WTC11 (cell line): ENCODE measurements at regions not wholly inside any gene's neighbourhood (a gene's known extent, or its start where the extent isn't known, plus 50 kb on each side); places are given as distances from the start of the nearest gene placed in this dataset.

ENCODE experiments used
- ATAC-seq: fragments of 200-7000 bp; cut with Tn5 transposase; 2 replicates; pipeline ENCODE4 v1.10.0; 2021; ENCODE audit warnings: mild to moderate bottlenecking, moderate library complexity
- CTCF ChIA-PET: fragments of 300-600 bp; sonication (Branson Sonifier 250); formaldehyde crosslinking; loops from one replicate; lab custom pipeline; 2021; ENCODE audit warnings: antibody characterized with exemption; lab: Charles Lee
- POLR2A ChIA-PET: fragments of 350-600 bp; sonication (Branson Sonifier 250); formaldehyde crosslinking; loops from one replicate; lab custom pipeline; 2021; ENCODE audit warnings: antibody characterized with exemption; lab: Charles Lee
- DNase-seq: peaks from one replicate; pipeline ENCODE4 v3.0.0; 2021; ENCODE audit warnings: low spot score
- H3K27ac Mint-ChIP-seq: 2 replicates; pipeline ENCODE4 v1.8.0; 2021; ENCODE audit warnings: mixed read lengths
- H3K27me3 Mint-ChIP-seq: 2 replicates; pipeline ENCODE4 v1.8.0; 2021; ENCODE audit warnings: low read depth, mild to moderate bottlenecking, moderate library complexity, mixed read lengths
- H3K36me3 Mint-ChIP-seq: 2 replicates; pipeline ENCODE4 v1.8.0; 2021; ENCODE audit warnings: mixed read lengths
- H3K4me1 Mint-ChIP-seq: 2 replicates; pipeline ENCODE4 v1.8.0; 2022; ENCODE audit warnings: mixed read lengths
- H3K4me3 Mint-ChIP-seq: 2 replicates; pipeline ENCODE4 v1.8.0; 2021; ENCODE audit warnings: mild to moderate bottlenecking, moderate library complexity, mixed read lengths
- H3K9me3 Mint-ChIP-seq: 2 replicates; pipeline ENCODE4 v1.8.0; 2021; ENCODE audit warnings: mixed read lengths
- GRHL2 ChIP-seq: fragments of 250-450 bp; sonication (Bioruptor Pico); IDR thresholded peaks from 2 replicates; pipeline ENCODE4 v1.8.0; 2022; ENCODE audit warnings: mild to moderate bottlenecking, moderate library complexity; ENCODE audit not compliant: insufficient replicate concordance, severe bottlenecking
- IRF2 ChIP-seq: sonication (generic); formaldehyde crosslinking; IDR thresholded peaks from 2 replicates; pipeline ENCODE4 v1.8.0; 2022; ENCODE audit warnings: low read depth, missing genetic modification reagents, borderline replicate concordance
- JUN ChIP-seq: sonication (generic); formaldehyde crosslinking; IDR thresholded peaks from 2 replicates; pipeline ENCODE4 v1.8.0; 2023; ENCODE audit warnings: mild to moderate bottlenecking, missing genetic modification reagents
- KAT7 ChIP-seq: sonication (generic); formaldehyde crosslinking; IDR thresholded peaks from 2 replicates; pipeline ENCODE4 v1.8.1; 2023; ENCODE audit warnings: missing genetic modification reagents, mild to moderate bottlenecking, borderline replicate concordance
- NFATC4 ChIP-seq: fragments of 250-450 bp; sonication (Bioruptor Pico); IDR thresholded peaks from 2 replicates; pipeline ENCODE4 v1.9.0; 2021; ENCODE audit warnings: mild to moderate bottlenecking
- NR1H2 ChIP-seq: sonication (generic); formaldehyde crosslinking; IDR thresholded peaks from 2 replicates; pipeline ENCODE4 v1.9.0; 2021; ENCODE audit warnings: mild to moderate bottlenecking, moderate library complexity, missing genetic modification reagents
- SMAD4 ChIP-seq: sonication (generic); formaldehyde crosslinking; IDR thresholded peaks from 2 replicates; pipeline ENCODE4 v1.8.0; 2022; ENCODE audit warnings: mild to moderate bottlenecking, missing genetic modification reagents
- SP1 ChIP-seq: sonication (generic); formaldehyde crosslinking; conservative IDR thresholded peaks from 2 replicates; pipeline ENCODE4 v1.8.1; 2022; ENCODE audit warnings: missing genetic modification reagents
- ZNF138 ChIP-seq: sonication (generic); formaldehyde crosslinking; conservative IDR thresholded peaks from 2 replicates; pipeline ENCODE4 v1.8.1; 2022; ENCODE audit warnings: mild to moderate bottlenecking, moderate library complexity, missing genetic modification reagents
- ZNF219 ChIP-seq: sonication (generic); formaldehyde crosslinking; IDR thresholded peaks from 2 replicates; pipeline ENCODE4 v1.8.0; 2023; ENCODE audit warnings: missing genetic modification reagents, mild to moderate bottlenecking, borderline replicate concordance
- ZNF263 ChIP-seq: sonication (generic); formaldehyde crosslinking; IDR thresholded peaks from 2 replicates; pipeline ENCODE4 v1.8.1; 2022; ENCODE audit warnings: low read depth, mild to moderate bottlenecking, moderate library complexity, missing genetic modification reagents
- ZNF396 ChIP-seq: fragments of 250-450 bp; sonication (Bioruptor Pico); IDR thresholded peaks from 2 replicates; pipeline ENCODE4 v1.8.0; 2021; ENCODE audit warnings: mild to moderate bottlenecking, moderate library complexity, borderline replicate concordance
- ZNF423 ChIP-seq: fragments of 250-450 bp; sonication (Bioruptor Pico); IDR thresholded peaks from 2 replicates; pipeline ENCODE4 v2.1.2; 2022; ENCODE audit warnings: mild to moderate bottlenecking, moderate library complexity
- TF ChIP-seq, protein P1 (sequence below): fragments of 250-450 bp; sonication (Bioruptor Pico); conservative IDR thresholded peaks from 2 replicates; pipeline ENCODE4 v1.9.0; 2021; ENCODE audit warnings: mild to moderate bottlenecking
- TF ChIP-seq, protein P2 (sequence below): fragments of 200-600 bp; IDR thresholded peaks from 2 replicates; pipeline ENCODE4 v1.8.0; 2022; ENCODE audit warnings: antibody characterized with exemption
- TF ChIP-seq, protein P3 (sequence below): fragments of 250-450 bp; sonication (Bioruptor Pico); IDR thresholded peaks from 2 replicates; pipeline ENCODE4 v1.9.0; 2021; ENCODE audit warnings: mild to moderate bottlenecking, borderline replicate concordance
- TF ChIP-seq, protein P4 (sequence below): sonication (generic); formaldehyde crosslinking; IDR thresholded peaks from 2 replicates; pipeline ENCODE4 v1.8.0; 2022; ENCODE audit warnings: missing genetic modification reagents
- TF ChIP-seq, protein P5 (sequence below): sonication (generic); formaldehyde crosslinking; IDR thresholded peaks from 2 replicates; pipeline ENCODE4 v1.8.0; 2022; ENCODE audit warnings: mild to moderate bottlenecking, missing genetic modification reagents
- TF ChIP-seq, protein P6 (sequence below): sonication (generic); formaldehyde crosslinking; IDR thresholded peaks from 2 replicates; pipeline ENCODE4 v1.8.1; 2023; ENCODE audit warnings: mild to moderate bottlenecking, missing genetic modification reagents, moderate library complexity
- TF ChIP-seq, protein P7 (sequence below): sonication (generic); formaldehyde crosslinking; IDR thresholded peaks from 2 replicates; pipeline ENCODE4 v1.8.0; 2023; ENCODE audit warnings: missing genetic modification reagents
- TF ChIP-seq, protein P8 (sequence below): sonication (generic); formaldehyde crosslinking; IDR thresholded peaks from 2 replicates; pipeline ENCODE4 v1.8.0; 2022; ENCODE audit warnings: mild to moderate bottlenecking, missing genetic modification reagents

DNA sequence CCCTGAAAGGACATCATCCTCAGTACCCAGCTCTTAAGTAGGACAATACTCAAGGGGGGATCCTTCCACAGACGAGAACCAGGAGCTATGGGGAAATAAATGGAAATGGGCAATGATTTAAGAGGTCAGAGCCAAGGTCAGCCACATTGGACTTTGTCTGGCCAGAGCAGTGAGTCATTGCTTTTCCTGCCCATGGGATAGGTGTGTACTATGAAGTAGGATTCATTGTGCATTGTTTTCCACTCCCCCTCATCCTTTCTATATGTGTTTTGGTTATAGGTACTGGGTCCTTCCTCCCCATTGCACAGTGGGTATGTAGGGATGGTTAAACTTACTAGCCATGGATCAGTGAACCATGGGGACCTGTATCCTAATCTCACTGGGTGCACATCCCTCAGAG is 328.9 kb upstream of the USP25 start:
- H3K27me3 Mint-ChIP-seq = peaks cover 3% of the 10 kb centered on the region
- ATAC-seq (no peak), DNase-seq (no peak)
- 0 out of 2 replicates have a peak, but pooled peaks cover 1% of the 10 kb centered on the region for H3K4me1 Mint-ChIP-seq
- TF ChIP-seq, protein P1, sequence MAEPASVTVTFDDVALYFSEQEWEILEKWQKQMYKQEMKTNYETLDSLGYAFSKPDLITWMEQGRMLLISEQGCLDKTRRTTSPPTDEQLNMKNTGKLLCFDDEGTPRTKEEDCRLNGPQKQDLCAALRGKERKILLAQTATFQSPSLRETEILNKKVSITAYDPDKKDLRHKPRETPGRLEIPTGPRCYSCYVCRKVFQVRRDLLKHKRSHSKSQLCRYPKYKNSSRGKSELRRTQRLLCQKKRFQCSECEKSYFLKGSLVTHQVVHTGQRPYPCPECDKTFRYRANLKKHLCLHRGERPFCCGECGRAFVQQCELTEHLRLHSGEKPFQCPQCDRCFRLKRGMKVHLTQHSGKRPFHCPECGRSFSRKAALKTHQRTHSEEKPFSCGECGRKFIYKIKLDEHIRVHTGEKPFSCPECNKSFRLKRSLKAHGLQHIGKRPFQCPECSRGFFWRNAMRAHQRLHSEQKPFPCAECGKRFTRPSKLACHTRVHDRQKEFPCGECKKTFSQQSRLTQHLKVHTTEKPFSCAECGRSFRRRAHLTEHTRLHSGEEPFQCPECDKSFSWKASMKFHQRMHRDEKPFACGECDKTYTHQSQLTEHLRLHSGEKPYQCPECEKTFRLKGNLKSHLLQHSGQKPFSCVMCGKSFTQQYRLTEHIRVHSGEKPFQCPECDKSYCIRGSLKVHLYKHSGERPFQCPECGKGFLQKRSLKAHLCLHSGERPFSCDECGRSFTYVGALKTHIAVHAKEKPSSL (CRISPR knock-in tag) = no peak
- TF ChIP-seq ZNF219 (no peak), ZNF138 (CRISPR knock-in tag) (no peak), JUN (CRISPR knock-in tag) (no peak), NR1H2 (no peak), ZNF263 (CRISPR knock-in tag) (no peak), GRHL2 (CRISPR knock-in tag) (no peak), NFATC4 (no peak), IRF2 (CRISPR knock-in tag) (no peak)
- TF ChIP-seq, protein P2, sequence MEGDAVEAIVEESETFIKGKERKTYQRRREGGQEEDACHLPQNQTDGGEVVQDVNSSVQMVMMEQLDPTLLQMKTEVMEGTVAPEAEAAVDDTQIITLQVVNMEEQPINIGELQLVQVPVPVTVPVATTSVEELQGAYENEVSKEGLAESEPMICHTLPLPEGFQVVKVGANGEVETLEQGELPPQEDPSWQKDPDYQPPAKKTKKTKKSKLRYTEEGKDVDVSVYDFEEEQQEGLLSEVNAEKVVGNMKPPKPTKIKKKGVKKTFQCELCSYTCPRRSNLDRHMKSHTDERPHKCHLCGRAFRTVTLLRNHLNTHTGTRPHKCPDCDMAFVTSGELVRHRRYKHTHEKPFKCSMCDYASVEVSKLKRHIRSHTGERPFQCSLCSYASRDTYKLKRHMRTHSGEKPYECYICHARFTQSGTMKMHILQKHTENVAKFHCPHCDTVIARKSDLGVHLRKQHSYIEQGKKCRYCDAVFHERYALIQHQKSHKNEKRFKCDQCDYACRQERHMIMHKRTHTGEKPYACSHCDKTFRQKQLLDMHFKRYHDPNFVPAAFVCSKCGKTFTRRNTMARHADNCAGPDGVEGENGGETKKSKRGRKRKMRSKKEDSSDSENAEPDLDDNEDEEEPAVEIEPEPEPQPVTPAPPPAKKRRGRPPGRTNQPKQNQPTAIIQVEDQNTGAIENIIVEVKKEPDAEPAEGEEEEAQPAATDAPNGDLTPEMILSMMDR = no peak
- TF ChIP-seq, protein P3, sequence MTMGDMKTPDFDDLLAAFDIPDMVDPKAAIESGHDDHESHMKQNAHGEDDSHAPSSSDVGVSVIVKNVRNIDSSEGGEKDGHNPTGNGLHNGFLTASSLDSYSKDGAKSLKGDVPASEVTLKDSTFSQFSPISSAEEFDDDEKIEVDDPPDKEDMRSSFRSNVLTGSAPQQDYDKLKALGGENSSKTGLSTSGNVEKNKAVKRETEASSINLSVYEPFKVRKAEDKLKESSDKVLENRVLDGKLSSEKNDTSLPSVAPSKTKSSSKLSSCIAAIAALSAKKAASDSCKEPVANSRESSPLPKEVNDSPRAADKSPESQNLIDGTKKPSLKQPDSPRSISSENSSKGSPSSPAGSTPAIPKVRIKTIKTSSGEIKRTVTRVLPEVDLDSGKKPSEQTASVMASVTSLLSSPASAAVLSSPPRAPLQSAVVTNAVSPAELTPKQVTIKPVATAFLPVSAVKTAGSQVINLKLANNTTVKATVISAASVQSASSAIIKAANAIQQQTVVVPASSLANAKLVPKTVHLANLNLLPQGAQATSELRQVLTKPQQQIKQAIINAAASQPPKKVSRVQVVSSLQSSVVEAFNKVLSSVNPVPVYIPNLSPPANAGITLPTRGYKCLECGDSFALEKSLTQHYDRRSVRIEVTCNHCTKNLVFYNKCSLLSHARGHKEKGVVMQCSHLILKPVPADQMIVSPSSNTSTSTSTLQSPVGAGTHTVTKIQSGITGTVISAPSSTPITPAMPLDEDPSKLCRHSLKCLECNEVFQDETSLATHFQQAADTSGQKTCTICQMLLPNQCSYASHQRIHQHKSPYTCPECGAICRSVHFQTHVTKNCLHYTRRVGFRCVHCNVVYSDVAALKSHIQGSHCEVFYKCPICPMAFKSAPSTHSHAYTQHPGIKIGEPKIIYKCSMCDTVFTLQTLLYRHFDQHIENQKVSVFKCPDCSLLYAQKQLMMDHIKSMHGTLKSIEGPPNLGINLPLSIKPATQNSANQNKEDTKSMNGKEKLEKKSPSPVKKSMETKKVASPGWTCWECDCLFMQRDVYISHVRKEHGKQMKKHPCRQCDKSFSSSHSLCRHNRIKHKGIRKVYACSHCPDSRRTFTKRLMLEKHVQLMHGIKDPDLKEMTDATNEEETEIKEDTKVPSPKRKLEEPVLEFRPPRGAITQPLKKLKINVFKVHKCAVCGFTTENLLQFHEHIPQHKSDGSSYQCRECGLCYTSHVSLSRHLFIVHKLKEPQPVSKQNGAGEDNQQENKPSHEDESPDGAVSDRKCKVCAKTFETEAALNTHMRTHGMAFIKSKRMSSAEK = no peak
- TF ChIP-seq, protein P4, sequence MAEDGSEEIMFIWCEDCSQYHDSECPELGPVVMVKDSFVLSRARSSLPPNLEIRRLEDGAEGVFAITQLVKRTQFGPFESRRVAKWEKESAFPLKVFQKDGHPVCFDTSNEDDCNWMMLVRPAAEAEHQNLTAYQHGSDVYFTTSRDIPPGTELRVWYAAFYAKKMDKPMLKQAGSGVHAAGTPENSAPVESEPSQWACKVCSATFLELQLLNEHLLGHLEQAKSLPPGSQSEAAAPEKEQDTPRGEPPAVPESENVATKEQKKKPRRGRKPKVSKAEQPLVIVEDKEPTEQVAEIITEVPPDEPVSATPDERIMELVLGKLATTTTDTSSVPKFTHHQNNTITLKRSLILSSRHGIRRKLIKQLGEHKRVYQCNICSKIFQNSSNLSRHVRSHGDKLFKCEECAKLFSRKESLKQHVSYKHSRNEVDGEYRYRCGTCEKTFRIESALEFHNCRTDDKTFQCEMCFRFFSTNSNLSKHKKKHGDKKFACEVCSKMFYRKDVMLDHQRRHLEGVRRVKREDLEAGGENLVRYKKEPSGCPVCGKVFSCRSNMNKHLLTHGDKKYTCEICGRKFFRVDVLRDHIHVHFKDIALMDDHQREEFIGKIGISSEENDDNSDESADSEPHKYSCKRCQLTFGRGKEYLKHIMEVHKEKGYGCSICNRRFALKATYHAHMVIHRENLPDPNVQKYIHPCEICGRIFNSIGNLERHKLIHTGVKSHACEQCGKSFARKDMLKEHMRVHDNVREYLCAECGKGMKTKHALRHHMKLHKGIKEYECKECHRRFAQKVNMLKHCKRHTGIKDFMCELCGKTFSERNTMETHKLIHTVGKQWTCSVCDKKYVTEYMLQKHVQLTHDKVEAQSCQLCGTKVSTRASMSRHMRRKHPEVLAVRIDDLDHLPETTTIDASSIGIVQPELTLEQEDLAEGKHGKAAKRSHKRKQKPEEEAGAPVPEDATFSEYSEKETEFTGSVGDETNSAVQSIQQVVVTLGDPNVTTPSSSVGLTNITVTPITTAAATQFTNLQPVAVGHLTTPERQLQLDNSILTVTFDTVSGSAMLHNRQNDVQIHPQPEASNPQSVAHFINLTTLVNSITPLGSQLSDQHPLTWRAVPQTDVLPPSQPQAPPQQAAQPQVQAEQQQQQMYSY (CRISPR knock-in tag) = no peak
- ChIA-PET CTCF (no interaction called here), POLR2A (no interaction called here)
- no peak overlapping the region for H3K4me3 Mint-ChIP-seq
- peaks cover 26% of the 10 kb centered on the region for H3K9me3 Mint-ChIP-seq
- H3K36me3 Mint-ChIP-seq = 0 out of 2 replicates have a peak, but pooled peaks cover 4% of the 10 kb centered on the region
- no peak overlapping the region for H3K27ac Mint-ChIP-seq

DNA sequence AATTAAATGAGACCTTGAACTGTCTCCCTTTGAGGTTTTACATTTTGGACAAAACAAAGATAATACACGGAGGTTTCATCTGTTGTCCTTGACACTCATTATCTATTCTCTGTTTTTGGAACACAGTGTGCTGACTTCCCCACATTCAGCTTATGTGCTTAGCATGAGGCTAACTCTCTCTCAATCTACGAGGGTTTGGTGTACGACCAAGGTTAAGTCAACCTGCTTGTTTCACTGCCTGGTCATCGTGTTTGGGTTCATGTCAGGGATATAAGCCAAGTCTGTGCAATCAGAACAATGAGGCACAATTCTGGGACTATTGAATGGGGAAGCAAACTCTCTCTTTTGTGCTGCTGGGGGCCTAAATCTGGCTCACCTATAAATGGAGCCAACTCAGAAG is 328.5 kb upstream of the USP25 start:
- POLR2A ChIA-PET = no interaction called here
- Mint-ChIP-seq H3K27ac (no peak overlapping the region), H3K36me3 (0 out of 2 replicates have a peak, but pooled peaks cover 4% of the 10 kb centered on the region), H3K4me3 (no peak overlapping the region), H3K27me3 (peaks cover 3% of the 10 kb centered on the region), H3K9me3 (peaks cover 26% of the 10 kb centered on the region), H3K4me1 (no peaks in the 10 kb centered on the region)
- CTCF ChIA-PET = no interaction called here
- ATAC-seq (no peak), DNase-seq (no peak)
- TF ChIP-seq, protein P5, sequence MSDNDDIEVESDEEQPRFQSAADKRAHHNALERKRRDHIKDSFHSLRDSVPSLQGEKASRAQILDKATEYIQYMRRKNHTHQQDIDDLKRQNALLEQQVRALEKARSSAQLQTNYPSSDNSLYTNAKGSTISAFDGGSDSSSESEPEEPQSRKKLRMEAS (CRISPR knock-in tag) = no peak
- TF ChIP-seq KAT7 (CRISPR knock-in tag) (no peak), SMAD4 (CRISPR knock-in tag) (no peak), ZNF423 (CRISPR knock-in tag) (no peak), SP1 (CRISPR knock-in tag) (no peak), ZNF396 (CRISPR knock-in tag) (no peak)
- TF ChIP-seq, protein P6, sequence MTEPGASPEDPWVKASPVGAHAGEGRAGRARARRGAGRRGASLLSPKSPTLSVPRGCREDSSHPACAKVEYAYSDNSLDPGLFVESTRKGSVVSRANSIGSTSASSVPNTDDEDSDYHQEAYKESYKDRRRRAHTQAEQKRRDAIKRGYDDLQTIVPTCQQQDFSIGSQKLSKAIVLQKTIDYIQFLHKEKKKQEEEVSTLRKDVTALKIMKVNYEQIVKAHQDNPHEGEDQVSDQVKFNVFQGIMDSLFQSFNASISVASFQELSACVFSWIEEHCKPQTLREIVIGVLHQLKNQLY = no peak
- TF ChIP-seq, protein P7, sequence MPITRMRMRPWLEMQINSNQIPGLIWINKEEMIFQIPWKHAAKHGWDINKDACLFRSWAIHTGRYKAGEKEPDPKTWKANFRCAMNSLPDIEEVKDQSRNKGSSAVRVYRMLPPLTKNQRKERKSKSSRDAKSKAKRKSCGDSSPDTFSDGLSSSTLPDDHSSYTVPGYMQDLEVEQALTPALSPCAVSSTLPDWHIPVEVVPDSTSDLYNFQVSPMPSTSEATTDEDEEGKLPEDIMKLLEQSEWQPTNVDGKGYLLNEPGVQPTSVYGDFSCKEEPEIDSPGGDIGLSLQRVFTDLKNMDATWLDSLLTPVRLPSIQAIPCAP (CRISPR knock-in tag) = no peak
- TF ChIP-seq, protein P8, sequence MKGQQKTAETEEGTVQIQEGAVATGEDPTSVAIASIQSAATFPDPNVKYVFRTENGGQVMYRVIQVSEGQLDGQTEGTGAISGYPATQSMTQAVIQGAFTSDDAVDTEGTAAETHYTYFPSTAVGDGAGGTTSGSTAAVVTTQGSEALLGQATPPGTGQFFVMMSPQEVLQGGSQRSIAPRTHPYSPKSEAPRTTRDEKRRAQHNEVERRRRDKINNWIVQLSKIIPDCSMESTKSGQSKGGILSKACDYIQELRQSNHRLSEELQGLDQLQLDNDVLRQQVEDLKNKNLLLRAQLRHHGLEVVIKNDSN (CRISPR knock-in tag) = no peak
